ENCODE measurements at regions not wholly inside any gene's neighbourhood (a gene's known extent, or its start where the extent isn't known, plus 50 kb on each side); places are given as distances from the start of the nearest gene placed in this dataset.

- no peak for DNase-seq (ENCODE audit: low spot score)
- in situ Hi-C loops (cut with MboI; ENCODE audit: low sequenced_read_pairs, unreplicated experiment) = no loop called here
- TF ChIP-seq CTCF (IDR thresholded peaks at IDR 0.05; ENCODE audit: borderline replicate concordance, control extremely low read depth, extremely low read depth, insufficient read depth, missing control alignments) = no peak
These were observed 295.3 kb upstream of the SULF2 start for GRCh38 chr20:48080583-48080982.

GRCh38 chr20:48079028-48079427, 293.7 kb upstream of the SULF2 start:
- no peak for TF ChIP-seq CTCF (IDR thresholded peaks at IDR 0.05; ENCODE audit: borderline replicate concordance, control extremely low read depth, extremely low read depth, insufficient read depth, missing control alignments)
- in situ Hi-C loops (cut with MboI; ENCODE audit: low sequenced_read_pairs, unreplicated experiment) = no loop called here
- no peak for DNase-seq (ENCODE audit: low spot score)

- TF ChIP-seq CTCF (IDR thresholded peaks at IDR 0.05; ENCODE audit: borderline replicate concordance, control extremely low read depth, extremely low read depth, insufficient read depth, missing control alignments) = no peak
- in situ Hi-C loops (cut with MboI; ENCODE audit: low sequenced_read_pairs, unreplicated experiment) = no loop called here
- DNase-seq (ENCODE audit: low spot score) = no peak
These were observed 291.5 kb upstream of the SULF2 start for GRCh38 chr20:48076747-48077146.

- in situ Hi-C loops (cut with MboI; ENCODE audit: low sequenced_read_pairs, unreplicated experiment) = no loop called here
- DNase-seq (ENCODE audit: low spot score) = no peak
- no peak for TF ChIP-seq CTCF (IDR thresholded peaks at IDR 0.05; ENCODE audit: borderline replicate concordance, control extremely low read depth, extremely low read depth, insufficient read depth, missing control alignments)
These were observed 291.0 kb upstream of the SULF2 start for GRCh38 chr20:48076247-48076646.

GRCh38 chr20:48075591-48076174, 290.4 kb upstream of the SULF2 start:
- in situ Hi-C loops (cut with MboI; ENCODE audit: low sequenced_read_pairs, unreplicated experiment) = no loop called here
- no peak for DNase-seq (ENCODE audit: low spot score)
- no peak for TF ChIP-seq CTCF (IDR thresholded peaks at IDR 0.05; ENCODE audit: borderline replicate concordance, control extremely low read depth, extremely low read depth, insufficient read depth, missing control alignments)

- in situ Hi-C loops (cut with MboI; ENCODE audit: low sequenced_read_pairs, unreplicated experiment) = no loop called here
- DNase-seq (ENCODE audit: low spot score) = no peak
- no peak for TF ChIP-seq CTCF (IDR thresholded peaks at IDR 0.05; ENCODE audit: borderline replicate concordance, control extremely low read depth, extremely low read depth, insufficient read depth, missing control alignments)
These were observed 285.8 kb upstream of the SULF2 start for GRCh38 chr20:48070991-48071652.
